GM18517 (cell line): ENCODE measurements at regions not wholly inside any gene's neighbourhood (a gene's known extent, or its start where the extent isn't known, plus 50 kb on each side); places are given as distances from the start of the nearest gene placed in this dataset.
A peak's percentile ranks its signal among the peaks of the same experiment; 100 is the strongest.
"Not testable (repeated sequence)": the region's sequence is repeated elsewhere in the genome, so short reads cannot be mapped to it uniquely, and the experiment has no call there.

ENCODE experiments used
- ATAC-seq: cut with Tn5 transposase; IDR thresholded peaks from one replicate; pipeline ENCODE4 v1.9.1; 2021; ENCODE audit warnings: mild to moderate bottlenecking, moderate library complexity; ENCODE audit not compliant: unreplicated experiment

DNA sequence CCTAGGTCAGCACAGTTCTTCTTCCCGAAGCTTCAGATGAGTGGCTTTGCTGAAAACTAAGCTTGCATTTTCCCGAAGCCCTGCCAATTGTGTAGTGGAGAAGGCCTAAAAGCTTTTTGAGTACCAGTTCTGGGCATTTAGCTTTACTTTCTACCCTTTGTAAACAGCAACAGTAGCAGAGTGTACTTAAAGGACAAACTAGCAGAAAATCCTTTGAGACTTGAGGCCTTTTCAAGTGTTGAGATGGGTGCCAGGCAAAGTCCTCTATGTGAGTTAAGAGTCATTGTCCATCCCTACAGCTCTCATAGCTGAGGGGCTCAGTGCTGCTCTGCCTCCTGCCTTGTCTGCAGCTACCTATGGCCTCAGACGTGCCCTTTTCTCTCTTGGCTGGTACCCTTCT lies 368.2 kb downstream of the CCSER2 start:
- no peak for ATAC-seq

DNA sequence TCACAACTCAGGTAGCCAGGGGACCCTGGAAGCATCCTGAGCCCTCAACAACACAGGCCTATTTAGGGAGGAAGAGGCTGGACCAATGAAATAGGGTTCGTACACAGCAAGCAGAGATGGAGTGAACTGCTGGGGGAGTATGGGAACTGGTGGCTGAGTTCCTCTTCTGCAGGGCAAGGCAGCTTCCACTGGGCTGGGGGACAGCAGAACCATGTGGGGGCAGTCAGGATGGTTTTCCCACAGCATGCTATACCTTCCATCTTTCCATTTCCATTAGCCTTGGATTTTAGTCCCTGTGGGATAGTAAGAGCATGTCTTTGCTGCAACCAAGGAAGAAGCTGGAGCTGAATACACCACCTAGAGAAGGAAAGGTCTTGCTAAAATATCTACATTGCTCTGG lies 370.6 kb downstream of the CCSER2 start:
- ATAC-seq: no peak

DNA sequence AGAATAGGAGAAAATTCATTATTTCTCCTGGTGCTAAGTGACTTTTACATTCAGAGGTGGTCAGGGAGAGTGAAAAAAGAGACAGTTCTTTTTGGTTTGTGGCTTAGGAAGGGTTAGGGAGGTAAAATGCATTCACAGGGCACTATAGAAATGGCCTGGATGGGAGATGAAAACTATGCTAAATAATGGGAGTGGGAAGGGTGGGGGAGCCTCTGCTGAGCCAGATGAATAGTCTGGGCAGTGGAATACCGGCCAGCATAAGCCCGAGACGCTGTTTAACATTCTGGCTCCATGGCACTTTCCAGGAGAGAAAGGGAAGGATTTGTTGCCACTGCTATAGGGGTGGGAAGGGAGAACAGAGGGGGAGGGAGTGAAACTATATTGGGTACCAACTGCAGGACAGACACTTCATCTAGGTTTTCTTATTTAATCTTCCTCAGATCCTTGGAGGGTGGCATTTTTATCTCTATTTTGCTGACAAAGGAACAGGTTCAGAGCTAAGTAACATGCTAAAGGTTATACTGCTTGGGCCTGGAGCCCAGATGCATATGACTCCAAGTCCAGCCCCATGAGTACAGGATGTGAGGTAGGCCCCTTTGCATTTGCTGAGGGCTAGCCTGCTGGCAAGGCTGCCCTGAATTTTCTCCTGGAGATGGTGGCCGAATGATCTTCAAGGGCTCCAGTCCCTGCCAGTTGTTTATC lies 372.4 kb downstream of the CCSER2 start:
- no peak for ATAC-seq

DNA sequence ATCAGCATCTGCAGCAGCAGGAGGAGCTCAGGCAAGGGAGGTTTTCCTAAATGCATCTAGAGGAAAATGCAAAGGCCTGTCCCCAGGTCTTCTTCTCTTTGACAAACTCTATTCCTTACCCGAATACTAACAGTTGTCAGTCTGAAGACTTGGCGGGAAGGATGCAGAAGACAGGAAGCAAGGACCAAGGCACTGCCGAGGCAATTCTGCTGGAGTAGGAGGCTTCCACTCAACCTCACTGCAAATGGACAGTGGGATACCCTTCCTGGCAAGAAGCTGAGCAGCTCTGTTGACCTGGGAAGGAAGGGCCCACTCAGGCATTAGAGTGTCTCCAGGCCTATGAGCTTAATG lies 373.0 kb downstream of the CCSER2 start:
- no peak for ATAC-seq

DNA sequence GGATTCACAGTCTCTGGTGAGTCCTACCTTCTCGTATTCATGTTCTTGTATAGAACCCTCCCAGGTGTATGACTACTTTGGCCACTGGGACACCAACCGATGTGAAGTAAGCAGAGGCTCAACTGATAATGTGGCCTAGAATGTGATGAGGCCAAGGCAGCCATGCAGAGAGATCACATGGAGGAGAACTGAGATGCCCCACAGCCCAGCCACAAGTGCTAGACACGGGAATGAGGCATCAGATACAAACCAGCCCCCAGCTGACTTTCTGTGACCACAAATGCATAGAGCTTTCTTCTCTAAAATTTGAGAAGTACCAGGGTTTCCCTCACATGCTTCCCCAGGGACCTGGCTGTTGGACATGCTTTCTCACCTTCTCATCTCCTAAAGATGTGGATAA lies 375.7 kb downstream of the CCSER2 start:
- no peak for ATAC-seq

DNA sequence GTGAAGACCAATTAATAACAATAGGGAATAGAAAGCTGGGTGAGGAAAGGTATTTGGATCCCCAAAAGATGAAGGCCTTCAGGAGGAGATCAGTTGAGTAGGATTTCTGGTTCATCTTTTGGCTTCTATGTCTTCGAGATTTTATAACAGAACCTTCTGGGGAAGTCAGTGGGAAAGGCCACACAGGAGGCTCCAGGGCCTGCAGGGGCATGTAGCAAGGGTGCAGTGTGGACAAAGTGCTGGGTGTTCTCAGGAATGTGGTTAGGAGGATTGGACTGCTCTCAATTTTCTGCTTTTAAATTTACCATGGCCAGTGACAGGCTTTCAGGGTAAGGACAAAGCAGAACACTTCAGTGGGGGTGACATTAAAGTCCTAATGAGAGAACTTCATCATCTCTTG lies 378.0 kb downstream of the CCSER2 start:
- ATAC-seq: no peak

DNA sequence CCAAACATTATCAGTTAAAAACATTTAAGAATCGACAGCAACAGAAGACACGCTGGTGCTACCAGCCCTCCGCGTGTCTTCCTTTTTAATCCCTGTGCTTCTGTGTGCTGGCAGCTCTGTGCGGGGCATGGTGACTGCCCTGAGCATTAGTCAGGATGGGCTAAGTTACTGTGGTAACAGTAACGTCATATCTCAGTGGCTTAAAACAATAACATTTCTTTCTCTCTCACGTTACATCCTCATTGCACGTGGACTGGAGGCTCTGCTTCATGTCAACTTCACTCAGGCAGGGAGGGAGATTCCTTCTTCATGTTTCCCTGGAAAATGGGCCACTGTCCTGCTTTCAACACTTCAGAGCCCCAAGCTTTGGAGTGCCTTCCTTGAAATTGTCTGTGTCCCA lies 378.5 kb downstream of the CCSER2 start:
- no peak for ATAC-seq

DNA sequence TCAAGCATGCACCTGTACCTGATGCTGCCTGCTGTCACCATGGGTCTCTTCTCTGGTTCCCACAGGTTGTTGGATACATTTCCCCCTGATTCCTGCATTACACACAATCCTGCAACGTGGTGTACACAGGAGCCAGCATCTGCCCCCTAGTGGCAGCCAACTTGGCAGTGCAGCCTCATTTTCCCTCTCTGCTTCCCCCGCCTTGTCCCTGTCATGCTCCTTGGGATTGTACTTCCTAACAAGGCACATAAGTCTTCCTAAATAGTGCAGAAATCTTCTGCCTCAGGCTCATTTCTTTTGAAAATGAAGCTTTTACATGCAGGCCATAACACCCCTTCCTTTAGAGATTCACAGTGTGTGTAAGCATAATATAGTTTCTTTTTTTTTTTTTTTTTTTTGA lies 387.5 kb downstream of the CCSER2 start:
- ATAC-seq: peak; percentile 59

DNA sequence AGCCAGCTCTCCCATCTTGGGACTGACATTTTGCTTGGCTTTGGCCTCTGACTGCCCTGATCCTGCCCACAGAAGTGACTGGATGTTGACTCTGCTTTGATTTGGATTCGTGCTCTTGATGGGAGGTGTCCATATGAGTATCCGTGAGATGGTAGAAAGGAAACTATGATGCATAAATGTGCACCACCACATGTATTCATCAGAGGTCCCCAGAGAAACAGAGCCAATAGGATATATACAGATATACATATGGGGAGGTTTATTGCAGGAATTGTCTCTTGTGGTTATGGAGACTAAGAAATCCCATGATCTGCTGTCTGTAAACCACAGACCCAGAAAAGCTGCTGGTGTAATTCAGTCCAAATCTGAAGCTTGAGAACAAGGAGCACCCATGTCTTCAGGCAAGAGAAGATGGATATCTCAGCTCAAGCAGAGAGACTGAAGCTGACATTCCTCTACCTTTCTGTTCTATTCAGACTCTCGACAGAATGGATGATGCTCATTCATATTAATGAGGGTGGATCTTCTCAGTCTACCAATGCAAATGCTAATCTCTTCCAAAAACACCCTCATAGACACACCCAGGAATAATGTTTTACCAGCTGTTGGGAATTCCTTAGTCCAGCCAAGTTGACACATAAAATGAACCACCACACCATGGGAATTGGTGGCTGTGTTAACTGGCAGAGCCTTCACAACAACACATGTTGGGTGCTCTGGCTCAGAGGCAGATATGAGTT lies 390.7 kb downstream of the CCSER2 start:
- no peak for ATAC-seq

DNA sequence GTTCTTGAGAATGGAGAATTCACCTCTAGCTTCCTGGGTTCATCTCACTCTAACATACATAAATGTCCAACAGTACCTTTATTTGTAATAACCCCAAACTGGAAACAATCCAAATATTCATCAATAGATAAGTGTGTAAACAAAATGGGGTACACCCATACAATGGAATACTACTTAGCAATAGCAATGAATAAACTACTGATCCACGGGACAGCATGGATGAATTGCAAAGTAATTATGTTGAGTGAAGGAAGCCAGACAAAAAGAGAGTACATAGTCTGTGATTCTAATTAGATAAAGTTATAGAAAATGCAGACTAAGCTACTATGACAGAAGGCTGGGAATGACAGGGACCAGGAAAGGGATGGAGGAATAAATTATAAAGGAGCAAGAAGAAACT lies 391.3 kb downstream of the CCSER2 start:
- no peak for ATAC-seq

DNA sequence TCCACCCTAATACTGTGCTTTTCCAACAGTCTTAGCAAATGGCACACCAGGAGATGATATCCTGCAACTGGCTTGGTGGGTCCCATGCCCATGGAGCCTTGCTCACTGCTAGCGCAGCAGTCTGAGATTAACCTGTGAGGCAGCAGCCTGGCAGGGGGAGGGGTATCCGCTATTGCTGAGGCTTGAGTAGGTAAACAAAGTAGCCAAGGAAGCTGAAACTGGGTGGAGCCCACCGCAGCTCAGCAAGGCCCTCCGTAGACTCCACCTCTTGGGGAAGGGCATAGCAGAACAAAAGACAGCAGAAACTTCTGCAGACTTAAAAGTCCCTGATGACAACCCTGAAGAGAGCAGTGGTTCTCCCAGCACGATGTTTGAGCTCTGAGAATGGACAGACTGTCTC lies 399.0 kb downstream of the CCSER2 start:
- no peak for ATAC-seq

DNA sequence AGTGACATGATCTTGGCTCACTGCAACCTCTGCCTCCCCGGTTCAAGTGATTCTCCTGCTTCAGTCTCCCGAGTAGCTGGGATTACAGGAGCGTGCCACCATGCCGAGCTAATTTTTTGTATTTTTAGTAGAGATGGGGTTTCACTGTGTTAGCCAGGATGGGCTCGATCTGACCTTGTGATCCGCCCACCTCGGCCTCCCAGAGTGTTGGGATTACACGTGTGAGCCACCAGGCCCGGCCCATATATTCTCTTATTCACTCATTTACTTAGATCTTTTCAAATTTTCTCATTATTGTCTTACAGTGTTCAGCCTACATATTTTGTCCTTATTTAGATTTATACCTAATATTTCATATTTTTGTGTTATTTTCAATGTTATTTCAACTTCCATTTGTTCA lies 410.7 kb downstream of the CCSER2 start:
- not testable (repeated sequence) for ATAC-seq

DNA sequence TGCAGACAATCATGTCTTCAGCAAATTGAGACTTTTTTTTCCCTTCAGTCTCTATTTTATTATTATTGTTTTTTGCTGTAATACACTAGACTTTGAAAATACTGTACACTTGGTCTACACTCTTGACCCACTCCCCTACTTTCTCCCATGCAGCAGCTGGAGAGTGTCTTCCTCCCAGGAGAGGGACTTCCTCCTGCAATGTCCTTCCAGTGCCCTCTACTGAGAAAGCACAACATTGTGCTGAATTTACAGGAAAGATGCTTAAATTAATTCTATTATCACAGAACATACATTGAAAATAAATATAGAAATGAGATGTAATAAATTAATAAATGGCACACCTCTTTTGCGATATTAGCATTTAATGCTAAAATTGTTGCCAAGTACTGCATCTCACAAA lies 411.3 kb downstream of the CCSER2 start:
- ATAC-seq: no peak

DNA sequence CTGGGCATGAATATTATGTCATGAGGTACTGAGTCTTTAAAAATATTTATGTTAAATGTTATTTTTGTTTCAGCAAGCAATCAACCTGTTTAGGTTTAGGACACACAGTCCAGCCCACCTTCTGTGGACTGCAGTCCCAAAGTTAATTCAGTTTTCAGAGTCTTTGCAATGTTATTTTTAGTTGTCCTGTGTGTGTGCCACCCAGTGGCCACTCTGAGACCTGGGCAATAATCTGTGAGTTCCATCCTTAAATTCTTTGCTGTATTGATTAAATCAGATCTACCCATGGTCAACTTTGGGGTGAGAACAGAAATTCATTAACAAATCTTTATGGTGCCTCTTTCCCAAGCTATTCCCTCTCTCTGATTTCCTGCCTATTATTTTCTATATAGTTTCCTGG lies 415.1 kb downstream of the CCSER2 start:
- ATAC-seq: no peak

DNA sequence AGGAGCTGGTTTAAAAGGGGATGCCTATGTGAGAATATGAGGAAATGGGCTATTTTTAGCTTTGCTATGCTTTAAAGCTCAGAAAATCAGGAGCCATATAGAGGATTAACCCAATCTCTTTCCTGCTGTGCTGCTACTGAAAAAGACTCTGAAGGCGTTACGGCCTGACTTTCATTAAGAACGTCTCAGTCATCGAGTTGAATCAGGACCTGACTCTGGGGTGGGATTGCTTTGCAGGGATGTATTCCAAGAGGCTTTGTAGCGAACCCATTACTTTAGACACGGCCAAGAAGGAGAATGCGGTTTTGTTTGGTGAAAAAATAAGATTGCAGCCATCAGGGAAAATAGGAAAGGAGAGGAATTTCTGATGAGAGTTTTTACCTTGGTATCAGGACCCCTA lies 426.9 kb downstream of the CCSER2 start:
- ATAC-seq: no peak

DNA sequence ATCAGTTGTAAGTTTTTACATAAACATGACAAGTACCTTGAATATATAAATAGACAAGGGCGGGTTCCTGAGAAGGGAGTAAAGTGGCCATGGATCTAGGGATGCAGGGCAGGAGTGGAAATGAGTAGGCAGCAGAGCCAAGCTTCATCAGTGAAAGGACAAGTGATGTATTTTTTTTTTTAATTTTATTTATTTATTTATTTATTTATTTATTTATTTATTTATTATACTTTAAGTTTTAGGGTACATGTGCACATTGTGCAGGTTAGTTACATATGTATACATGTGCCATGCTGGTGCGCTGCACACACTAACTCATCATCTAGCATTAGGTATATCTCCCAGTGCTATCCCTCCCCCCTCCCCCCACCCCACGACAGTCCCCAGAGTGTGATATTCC lies 428.3 kb downstream of the CCSER2 start:
- ATAC-seq: not testable (repeated sequence)

DNA sequence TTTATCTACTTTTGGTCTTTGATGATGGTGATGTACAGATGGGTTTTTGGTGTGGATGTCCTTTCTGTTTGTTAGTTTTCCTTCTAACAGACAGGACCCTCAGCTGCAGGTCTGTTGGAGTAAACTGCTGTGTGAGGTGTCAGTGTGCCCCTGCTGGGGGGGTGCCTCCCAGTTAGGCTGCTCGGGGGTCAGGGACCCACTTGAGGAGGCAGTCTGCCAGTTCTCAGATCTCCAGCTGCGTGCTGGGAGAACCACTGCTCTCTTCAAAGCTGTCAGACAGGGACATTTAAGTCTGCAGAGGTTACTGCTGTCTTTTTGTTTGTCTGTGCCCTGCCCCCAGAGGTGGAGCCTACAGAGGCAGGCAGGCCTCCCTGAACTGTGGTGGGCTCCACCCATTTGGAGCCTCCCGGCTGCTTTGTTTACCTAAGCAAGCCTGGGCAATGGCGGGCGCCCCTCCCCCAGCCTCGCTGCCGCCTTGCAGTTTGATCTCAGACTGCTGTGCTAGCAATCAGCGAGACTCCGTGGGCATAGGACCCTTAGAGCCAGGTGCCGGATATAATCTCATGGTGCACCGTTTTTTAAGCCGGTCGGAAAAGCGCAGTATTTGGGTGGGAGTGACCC lies 433.7 kb downstream of the CCSER2 start:
- ATAC-seq: not testable (repeated sequence)

DNA sequence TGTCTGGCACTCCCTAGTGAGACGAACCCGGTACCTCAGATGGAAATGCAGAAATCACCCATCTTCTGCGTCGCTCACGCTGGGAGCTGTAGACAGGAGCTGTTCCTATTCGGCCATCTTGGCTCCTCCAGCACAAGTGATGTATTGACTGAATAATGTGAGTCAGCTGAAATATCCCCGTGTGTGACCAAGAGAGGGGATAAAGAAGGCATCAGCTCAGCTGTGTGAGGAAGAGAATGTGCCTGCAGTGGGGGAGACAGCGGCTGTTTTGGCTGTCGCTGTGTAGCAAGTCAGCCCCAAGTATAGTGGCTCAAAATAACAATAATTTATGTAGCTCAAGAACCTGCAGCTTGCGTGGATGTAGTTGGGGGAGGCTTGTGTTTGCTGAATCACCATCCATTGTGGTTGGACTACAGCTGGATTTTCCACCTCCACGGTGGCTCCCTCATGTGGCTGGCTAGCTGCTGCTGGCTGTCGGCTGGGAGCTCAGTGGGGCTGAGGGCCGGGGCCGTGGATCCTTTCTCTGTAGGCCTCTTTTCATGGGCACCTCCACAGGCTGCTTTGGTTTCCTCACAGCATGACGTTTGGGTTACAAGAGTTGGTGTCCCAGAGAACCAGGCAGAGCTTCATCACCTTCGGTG lies 434.5 kb downstream of the CCSER2 start:
- no peak for ATAC-seq

DNA sequence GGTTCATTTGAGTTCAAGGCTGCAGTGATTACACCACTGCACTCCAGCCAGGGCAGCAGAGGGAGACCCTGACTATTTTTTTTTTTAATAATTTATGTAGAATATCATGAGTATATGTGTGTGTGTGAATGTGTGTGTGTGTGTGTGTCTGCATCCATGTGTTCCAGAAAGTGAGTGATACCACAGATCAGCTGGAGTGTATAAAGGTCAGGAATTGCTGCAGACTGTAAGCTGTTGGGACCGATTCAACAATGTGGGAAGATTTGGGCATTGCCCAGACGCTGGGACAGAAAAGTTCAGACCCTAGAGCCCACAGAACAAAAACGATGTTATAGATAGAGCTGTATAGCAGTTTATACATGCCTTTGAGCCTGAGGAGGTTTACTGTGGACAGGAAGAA lies 435.6 kb downstream of the CCSER2 start:
- ATAC-seq: no peak

DNA sequence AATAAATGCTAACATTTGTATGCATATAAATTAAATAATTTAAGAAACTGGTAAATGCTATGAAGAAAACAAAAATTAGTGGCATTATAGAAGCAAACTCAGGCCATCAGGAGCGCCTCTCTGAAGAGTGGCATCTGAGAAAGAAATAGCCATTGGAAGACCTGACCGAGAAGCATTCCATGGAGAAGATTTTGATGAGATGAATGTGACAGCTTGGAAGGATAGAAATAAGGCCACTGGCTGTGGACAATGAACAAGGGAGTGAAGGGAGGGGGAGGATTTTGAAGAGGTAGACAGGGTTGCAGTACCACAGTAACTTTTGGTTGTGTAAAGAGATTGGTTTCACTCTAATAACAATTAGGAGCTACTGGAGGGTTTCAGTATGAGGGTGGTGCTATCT lies 436.7 kb downstream of the CCSER2 start:
- ATAC-seq: no peak

DNA sequence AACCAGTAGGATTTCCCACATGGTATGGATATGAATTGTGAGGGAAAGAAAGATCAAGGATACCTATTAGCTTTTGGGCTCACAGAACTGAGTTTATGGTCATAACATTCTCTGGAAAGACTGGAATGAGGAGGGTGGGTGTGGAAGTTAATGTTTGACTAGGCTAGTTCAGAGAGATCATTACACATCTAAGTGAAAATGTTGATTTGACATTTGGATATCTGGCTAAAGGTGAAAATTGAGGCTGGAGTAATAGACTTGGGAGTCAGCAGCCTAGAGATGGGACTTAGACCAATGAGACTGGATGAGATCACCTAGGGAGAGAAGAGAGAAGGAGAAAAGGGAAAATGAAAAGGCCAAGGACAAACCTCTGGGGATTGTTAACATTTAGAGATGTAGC lies 437.3 kb downstream of the CCSER2 start:
- no peak for ATAC-seq

DNA sequence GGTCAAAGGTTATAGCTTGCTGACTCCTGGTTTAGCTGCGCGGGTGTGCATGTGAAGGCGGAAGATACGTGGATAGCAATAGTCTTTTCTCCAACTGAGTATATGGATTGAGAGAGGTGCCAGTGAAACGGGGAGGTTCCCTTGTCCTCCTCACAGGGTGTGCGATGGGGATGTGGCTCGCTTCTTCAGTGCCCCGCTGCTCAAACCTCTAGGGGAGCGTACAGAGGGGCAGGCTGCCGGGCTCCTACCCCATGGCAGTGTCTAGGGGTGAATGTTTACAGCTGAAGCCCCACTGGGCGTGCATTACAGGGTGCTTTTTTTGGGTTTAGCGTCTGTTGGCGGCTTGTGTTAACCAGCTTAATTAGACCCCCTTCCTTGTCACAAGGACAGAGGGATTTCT lies 438.5 kb downstream of the CCSER2 start:
- no peak for ATAC-seq
